K562 (cell line): ENCODE measurements at regions not wholly inside any gene's neighbourhood (a gene's known extent, or its start where the extent isn't known, plus 50 kb on each side); places are given as distances from the start of the nearest gene placed in this dataset.

Source experiments
- CEBPZ ChIP-seq: fragments of 150-350 bp; IDR thresholded peaks from 2 replicates; pipeline ENCODE4 v1.6.1; 2014; ENCODE audit warnings: low read depth, mild to moderate bottlenecking, low read length, borderline replicate concordance
- DLX4 ChIP-seq: fragments of 250-450 bp; sonication (Bioruptor Pico); IDR thresholded peaks from 2 replicates; pipeline ENCODE4 v1.6.1; 2021; ENCODE audit warnings: mild to moderate bottlenecking
- MIER1 ChIP-seq: fragments of 450-650 bp; IDR thresholded peaks from 2 replicates; pipeline ENCODE4 v1.6.1; 2016; ENCODE audit warnings: antibody characterized with exemption, mild to moderate bottlenecking, low read depth
- NFE2L1 ChIP-seq: fragments of 450-650 bp; IDR thresholded peaks from 2 replicates; pipeline ENCODE4 v1.6.1; 2016; ENCODE audit warnings: missing genetic modification characterization, low read depth, mild to moderate bottlenecking, missing compliant biosample characterization, moderate library complexity, borderline replicate concordance
- NFIC ChIP-seq: fragments of 450-650 bp; IDR thresholded peaks from 2 replicates; pipeline ENCODE4 v1.6.1; 2017; ENCODE audit warnings: mild to moderate bottlenecking, inconsistent platforms
- RERE ChIP-seq: sonication (generic); formaldehyde crosslinking; IDR thresholded peaks from 2 replicates; pipeline ENCODE4 v1.8.0; 2023; ENCODE audit warnings: missing genetic modification reagents, mild to moderate bottlenecking, borderline replicate concordance
- ZNF232 ChIP-seq: sonication (generic); formaldehyde crosslinking; IDR thresholded peaks from 2 replicates; pipeline ENCODE4 v1.8.0; 2022; ENCODE audit warnings: mild to moderate bottlenecking, missing genetic modification reagents
- ZNF354B ChIP-seq: fragments of 250-450 bp; sonication (Bioruptor Pico); IDR thresholded peaks from 2 replicates; pipeline ENCODE4 v1.4.0; 2020

GRCh38 chr18:39424261-39424660 lies 1858.7 kb upstream of the CELF4 start (continued):
- TF ChIP-seq DLX4 (CRISPR knock-in tag): no peak
- no peak for TF ChIP-seq MIER1
- TF ChIP-seq CEBPZ: no peak
- TF ChIP-seq RERE (CRISPR knock-in tag): no peak
- TF ChIP-seq NFIC: no peak
- TF ChIP-seq ZNF354B (CRISPR knock-in tag): no peak
- TF ChIP-seq ZNF232 (CRISPR knock-in tag): no peak
- no peak for TF ChIP-seq NFE2L1 (tag)
